Keratinocyte (primary cell): ENCODE measurements at regions not wholly inside any gene's neighbourhood (a gene's known extent, or its start where the extent isn't known, plus 50 kb on each side); places are given as distances from the start of the nearest gene placed in this dataset.

Experiments used
- DNase-seq: peaks from one replicate; pipeline ENCODE4 v3.0.0-alpha.2; 2011; ENCODE audit warnings: low read depth, missing footprints, low spot score
- FAIRE-seq: peaks from 2 replicates; lab custom pipeline; 2011; peaks lifted over from hg19 to GRCh38; lab: Jason Lieb, UNC
- H2AFZ ChIP-seq: 2 replicates; pipeline ENCODE4 v1.6.0; 2012; ENCODE audit warnings: low read length, control low read depth, inconsistent platforms; ENCODE audit not compliant: control insufficient read depth
- H3K27ac ChIP-seq: 2 replicates; pipeline ENCODE4 v1.5.1; 2011; ENCODE audit warnings: low read length; ENCODE audit not compliant: control insufficient read depth, insufficient read depth
- H3K27me3 ChIP-seq: 3 replicates; pipeline ENCODE4 v1.6.0; 2011; ENCODE audit warnings: low read length; ENCODE audit not compliant: control insufficient read depth, insufficient read depth; ENCODE audit errors: extremely low read depth
- H3K36me3 ChIP-seq, 2 experiments: 2 replicates in 1 of 2; 3 replicates in 1 of 2; pipeline ENCODE4 v1.5.1; 2011; ENCODE audit warnings: low read length in 2 of 2, mild to moderate bottlenecking in 1 of 2; ENCODE audit not compliant: control insufficient read depth in 2 of 2, insufficient read depth in 2 of 2; ENCODE audit errors: extremely low read depth in 1 of 2
- H3K4me1 ChIP-seq: 3 replicates; pipeline ENCODE4 v1.5.1; 2011; ENCODE audit warnings: low read length; ENCODE audit not compliant: control insufficient read depth, insufficient read depth; ENCODE audit errors: extremely low read depth
- H3K4me2 ChIP-seq: 3 replicates; pipeline ENCODE4 v1.6.0; 2011; ENCODE audit warnings: low read depth, low read length; ENCODE audit not compliant: control insufficient read depth, insufficient read depth; ENCODE audit errors: extremely low read depth
- H3K4me3 ChIP-seq, 3 experiments: fragments of 200-600 bp in 1 of 3; sonication (generic) in 1 of 3; 2 replicates in 2 of 3; 3 replicates in 1 of 3; pipeline ENCODE4 v1.5.1; 2011 to 2016; ENCODE audit warnings: low read length in 3 of 3, mild to moderate bottlenecking in 3 of 3, control low read depth in 2 of 3, inconsistent platforms in 1 of 3, low read depth in 1 of 3, mixed read lengths in 1 of 3, mixed run types in 1 of 3, moderate library complexity in 1 of 3; ENCODE audit not compliant: control insufficient read depth in 2 of 3, insufficient read depth in 2 of 3; ENCODE audit errors: extremely low read depth in 1 of 3
- H3K79me2 ChIP-seq: 2 replicates; pipeline ENCODE4 v1.6.0; 2012; ENCODE audit warnings: low read length; ENCODE audit not compliant: control insufficient read depth, insufficient read depth
- H3K9ac ChIP-seq: 3 replicates; pipeline ENCODE4 v1.6.0; 2011; ENCODE audit warnings: low read length; ENCODE audit not compliant: control insufficient read depth, insufficient read depth; ENCODE audit errors: extremely low read depth
- H3K9me1 ChIP-seq: 3 replicates; pipeline ENCODE4 v1.6.0; 2011; ENCODE audit warnings: low read length; ENCODE audit not compliant: control insufficient read depth, insufficient read depth; ENCODE audit errors: extremely low read depth
- H3K9me3 ChIP-seq: 2 replicates; pipeline ENCODE4 v1.5.1; 2012; ENCODE audit warnings: low read depth, low read length; ENCODE audit not compliant: control insufficient read depth
- H4K20me1 ChIP-seq: 3 replicates; pipeline ENCODE4 v1.6.0; 2011; ENCODE audit warnings: low read length; ENCODE audit not compliant: control insufficient read depth, insufficient read depth; ENCODE audit errors: extremely low read depth
- CTCF ChIP-seq, 3 experiments: IDR thresholded peaks in 1 of 3; conservative IDR thresholded peaks in 1 of 3; optimal IDR thresholded peaks in 1 of 3; 2 replicates in 2 of 3; 3 replicates in 1 of 3; pipeline versions ENCODE3 to v1.5.1; 2011; ENCODE audit warnings: low read length in 3 of 3, mild to moderate bottlenecking in 3 of 3, moderate library complexity in 2 of 3, control low read depth in 1 of 3, inconsistent platforms in 1 of 3; ENCODE audit not compliant: insufficient read depth in 2 of 3; ENCODE audit errors: extremely low read depth in 1 of 3
- EZH2 ChIP-seq: IDR thresholded peaks from one replicate; pipeline ENCODE4 v1.6.1; 2012; ENCODE audit warnings: inconsistent platforms, mild to moderate bottlenecking, low read length, moderate library complexity
- dilution Hi-C: fragments of 300-500 bp; cut with MboI; formaldehyde crosslinking; loops from one replicate; pipeline ENCODE4 v1.7.0; 2020; ENCODE audit warnings: low sequenced_read_pairs; ENCODE audit not compliant: extremely low pct_ligation_motif_present

- Histone ChIP-seq H3K4me3 (no peak overlapping the region), H4K20me1 (no peaks in the 10 kb centered on the region), H3K27ac (no peak overlapping the region), H3K9me1 (no peaks in the 10 kb centered on the region), H3K27me3 (no peaks in the 10 kb centered on the region), H3K4me2 (no peak overlapping the region), H2AFZ (no peak overlapping the region), H3K9me3 (no peaks in the 10 kb centered on the region), H3K4me1 (no peaks in the 10 kb centered on the region), H3K9ac (no peak overlapping the region), H3K36me3 (no peaks in the 10 kb centered on the region), H3K79me2 (no peaks in the 10 kb centered on the region)
- TF ChIP-seq EZH2: no peak
- FAIRE-seq (no peak), DNase-seq (no peak)
- dilution Hi-C loops: no loop called here
Observed at GRCh38 chr4:151968643-151969042, 207.8 kb upstream of the GATB start.

GRCh38 chr4:151967074-151967473 is 206.3 kb upstream of the GATB start:
- Histone ChIP-seq H2AFZ (no peak overlapping the region), H3K9ac (no peak overlapping the region), H3K27ac (no peak overlapping the region), H3K9me3 (no peaks in the 10 kb centered on the region), H3K9me1 (no peaks in the 10 kb centered on the region), H3K36me3 (no peaks in the 10 kb centered on the region), H3K27me3 (no peaks in the 10 kb centered on the region), H3K4me3 (no peak overlapping the region), H4K20me1 (no peaks in the 10 kb centered on the region), H3K79me2 (no peaks in the 10 kb centered on the region), H3K4me1 (peaks cover 1% of the 10 kb centered on the region), H3K4me2 (no peak overlapping the region)
- dilution Hi-C loops: no loop called here
- FAIRE-seq (no peak), DNase-seq (no peak)
- TF ChIP-seq CTCF (optimal IDR thresholded peaks at IDR 0.05 in 1 of 3, IDR thresholded peaks at IDR 0.05 in 1 of 3, conservative IDR thresholded peaks at IDR 0.05 in 1 of 3; ENCODE audit: extremely low read depth in 1 of 3, insufficient read depth in 2 of 3, low read length in 3 of 3): no peak
- no peak for TF ChIP-seq EZH2

GRCh38 chr4:151962138-151962823 is 201.5 kb upstream of the GATB start:
- dilution Hi-C loops: no loop called here
- peak; percentile 44 for FAIRE-seq
- Histone ChIP-seq H3K9me3 (no peaks in the 10 kb centered on the region), H3K4me3 (no peak overlapping the region), H3K9me1 (no peaks in the 10 kb centered on the region), H3K27ac (no peak overlapping the region), H3K36me3 (no peaks in the 10 kb centered on the region), H3K4me1 (peaks cover 11% of the 10 kb centered on the region), H3K79me2 (no peaks in the 10 kb centered on the region), H4K20me1 (no peaks in the 10 kb centered on the region), H3K27me3 (no peaks in the 10 kb centered on the region), H2AFZ (peak overlapping the region; percentile 10), H3K9ac (no peak overlapping the region), H3K4me2 (no peak overlapping the region)
- no peak for DNase-seq
- TF ChIP-seq EZH2: no peak
- TF ChIP-seq CTCF (optimal IDR thresholded peaks at IDR 0.05 in 1 of 3, IDR thresholded peaks at IDR 0.05 in 1 of 3, conservative IDR thresholded peaks at IDR 0.05 in 1 of 3; ENCODE audit: extremely low read depth in 1 of 3, insufficient read depth in 2 of 3, low read length in 3 of 3): no peak
